ENCODE measurements at regions not wholly inside any gene's neighbourhood (a gene's known extent, or its start where the extent isn't known, plus 50 kb on each side); places are given as distances from the start of the nearest gene placed in this dataset.

DNA sequence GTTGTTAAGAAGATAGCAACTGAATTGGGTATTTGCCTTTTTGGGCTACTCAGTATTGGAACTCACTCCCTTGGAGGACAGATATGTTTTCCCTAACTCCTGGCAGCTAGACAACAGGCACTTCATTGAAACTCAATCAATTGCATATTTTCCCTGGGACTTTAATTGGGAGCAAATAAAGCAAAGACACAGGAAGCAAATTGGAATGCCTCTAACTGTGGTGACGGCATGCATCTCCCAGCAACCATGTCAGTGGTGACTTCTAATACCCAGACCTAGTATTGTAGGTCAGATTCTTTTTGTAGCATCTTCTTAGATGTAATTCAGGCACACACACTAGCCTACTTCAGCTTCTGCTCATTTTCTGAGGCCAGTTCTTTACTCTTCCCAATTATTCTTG, 164.2 kb upstream of the SETBP1 start:
- no peak for DNase-seq
- H3K27me3 Mint-ChIP-seq (ENCODE audit: unreplicated experiment) = no peaks in the 10 kb centered on the region
- H3K4me3 Mint-ChIP-seq (ENCODE audit: unreplicated experiment) = no peak overlapping the region
- H3K27ac Mint-ChIP-seq (ENCODE audit: unreplicated experiment) = no peak overlapping the region
- TF ChIP-seq, protein P1, sequence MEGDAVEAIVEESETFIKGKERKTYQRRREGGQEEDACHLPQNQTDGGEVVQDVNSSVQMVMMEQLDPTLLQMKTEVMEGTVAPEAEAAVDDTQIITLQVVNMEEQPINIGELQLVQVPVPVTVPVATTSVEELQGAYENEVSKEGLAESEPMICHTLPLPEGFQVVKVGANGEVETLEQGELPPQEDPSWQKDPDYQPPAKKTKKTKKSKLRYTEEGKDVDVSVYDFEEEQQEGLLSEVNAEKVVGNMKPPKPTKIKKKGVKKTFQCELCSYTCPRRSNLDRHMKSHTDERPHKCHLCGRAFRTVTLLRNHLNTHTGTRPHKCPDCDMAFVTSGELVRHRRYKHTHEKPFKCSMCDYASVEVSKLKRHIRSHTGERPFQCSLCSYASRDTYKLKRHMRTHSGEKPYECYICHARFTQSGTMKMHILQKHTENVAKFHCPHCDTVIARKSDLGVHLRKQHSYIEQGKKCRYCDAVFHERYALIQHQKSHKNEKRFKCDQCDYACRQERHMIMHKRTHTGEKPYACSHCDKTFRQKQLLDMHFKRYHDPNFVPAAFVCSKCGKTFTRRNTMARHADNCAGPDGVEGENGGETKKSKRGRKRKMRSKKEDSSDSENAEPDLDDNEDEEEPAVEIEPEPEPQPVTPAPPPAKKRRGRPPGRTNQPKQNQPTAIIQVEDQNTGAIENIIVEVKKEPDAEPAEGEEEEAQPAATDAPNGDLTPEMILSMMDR (IDR thresholded peaks at IDR 0.05; ENCODE audit: partially characterized antibody, unreplicated experiment) = no peak
- H3K36me3 Mint-ChIP-seq (ENCODE audit: unreplicated experiment) = no peaks in the 10 kb centered on the region
- H3K9me3 Mint-ChIP-seq (ENCODE audit: unreplicated experiment) = no peaks in the 10 kb centered on the region
- no peaks in the 10 kb centered on the region for H3K4me1 Mint-ChIP-seq (ENCODE audit: low read depth, unreplicated experiment)

GRCh38 chr18:44517136-44517535, 163.6 kb upstream of the SETBP1 start:
- Mint-ChIP-seq H3K27ac (ENCODE audit: unreplicated experiment) (no peak overlapping the region), H3K4me3 (ENCODE audit: unreplicated experiment) (no peak overlapping the region)

GRCh38 chr18:44518091-44518615, 162.5 kb upstream of the SETBP1 start:
- Mint-ChIP-seq H3K4me1 (ENCODE audit: low read depth, unreplicated experiment) (no peaks in the 10 kb centered on the region), H3K4me3 (ENCODE audit: unreplicated experiment) (no peak overlapping the region), H3K9me3 (ENCODE audit: unreplicated experiment) (no peaks in the 10 kb centered on the region), H3K27me3 (ENCODE audit: unreplicated experiment) (no peaks in the 10 kb centered on the region), H3K36me3 (ENCODE audit: unreplicated experiment) (no peaks in the 10 kb centered on the region), H3K27ac (ENCODE audit: unreplicated experiment) (no peak overlapping the region)
- DNase-seq = no peak
- TF ChIP-seq, protein P1 (IDR thresholded peaks at IDR 0.05; ENCODE audit: partially characterized antibody, unreplicated experiment) = no peak

More at GRCh38 chr18:44517136-44517535, 163.6 kb upstream of the SETBP1 start:
- Mint-ChIP-seq H3K27me3 (ENCODE audit: unreplicated experiment) (no peaks in the 10 kb centered on the region), H3K36me3 (ENCODE audit: unreplicated experiment) (no peaks in the 10 kb centered on the region), H3K4me1 (ENCODE audit: low read depth, unreplicated experiment) (no peaks in the 10 kb centered on the region), H3K9me3 (ENCODE audit: unreplicated experiment) (no peaks in the 10 kb centered on the region)
- TF ChIP-seq, protein P1 (IDR thresholded peaks at IDR 0.05; ENCODE audit: partially characterized antibody, unreplicated experiment) = no peak
- DNase-seq = no peak

DNA sequence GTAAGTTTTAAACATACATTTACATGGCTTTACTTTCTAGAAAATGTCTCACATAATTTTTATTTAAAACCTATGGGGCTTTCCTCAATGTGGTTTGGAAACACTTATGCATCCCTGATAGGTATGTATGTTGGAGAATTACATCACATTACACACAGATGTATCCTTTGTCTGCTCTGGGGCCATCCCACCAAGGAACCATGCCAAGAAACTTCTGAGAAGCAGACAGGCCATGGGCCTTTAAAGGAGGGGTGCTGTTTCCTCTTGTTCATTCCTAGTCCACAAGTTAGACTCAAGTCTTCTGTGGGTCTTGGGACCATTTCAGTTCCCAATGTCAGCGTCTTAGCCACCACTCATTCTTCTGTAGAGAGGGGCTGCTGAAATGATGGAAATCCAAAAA, 162.0 kb upstream of the SETBP1 start:
- no peaks in the 10 kb centered on the region for H3K4me1 Mint-ChIP-seq (ENCODE audit: low read depth, unreplicated experiment)
- H3K4me3 Mint-ChIP-seq (ENCODE audit: unreplicated experiment) = no peak overlapping the region
- no peaks in the 10 kb centered on the region for H3K9me3 Mint-ChIP-seq (ENCODE audit: unreplicated experiment)
- no peak overlapping the region for H3K27ac Mint-ChIP-seq (ENCODE audit: unreplicated experiment)
- DNase-seq = no peak
- TF ChIP-seq, protein P1 (IDR thresholded peaks at IDR 0.05; ENCODE audit: partially characterized antibody, unreplicated experiment) = no peak
- H3K27me3 Mint-ChIP-seq (ENCODE audit: unreplicated experiment) = no peaks in the 10 kb centered on the region
- H3K36me3 Mint-ChIP-seq (ENCODE audit: unreplicated experiment) = no peaks in the 10 kb centered on the region

GRCh38 chr18:44520981-44521667, 159.6 kb upstream of the SETBP1 start:
- no peaks in the 10 kb centered on the region for H3K9me3 Mint-ChIP-seq (ENCODE audit: unreplicated experiment)
- H3K36me3 Mint-ChIP-seq (ENCODE audit: unreplicated experiment) = no peaks in the 10 kb centered on the region
- H3K27ac Mint-ChIP-seq (ENCODE audit: unreplicated experiment) = no peak overlapping the region
- TF ChIP-seq, protein P1 (IDR thresholded peaks at IDR 0.05; ENCODE audit: partially characterized antibody, unreplicated experiment) = no peak
- no peaks in the 10 kb centered on the region for H3K27me3 Mint-ChIP-seq (ENCODE audit: unreplicated experiment)
- H3K4me3 Mint-ChIP-seq (ENCODE audit: unreplicated experiment) = no peak overlapping the region
- no peaks in the 10 kb centered on the region for H3K4me1 Mint-ChIP-seq (ENCODE audit: low read depth, unreplicated experiment)
- DNase-seq = no peak

Measured in glutamatergic neuron (in vitro differentiated cells).